GM12892 (cell line): ENCODE measurements at regions not wholly inside any gene's neighbourhood (a gene's known extent, or its start where the extent isn't known, plus 50 kb on each side); places are given as distances from the start of the nearest gene placed in this dataset.

Source experiments
- POLR2A ChIP-seq: IDR thresholded peaks from 2 replicates; pipeline ENCODE4 v1.6.1; 2011; ENCODE audit warnings: low read depth, low read length, control low read depth
- POLR2AphosphoS5 ChIP-seq: IDR thresholded peaks from 2 replicates; pipeline ENCODE4 v1.6.1; 2011; ENCODE audit warnings: low read depth, low read length, control low read depth
- TAF1 ChIP-seq: IDR thresholded peaks from 2 replicates; pipeline ENCODE4 v1.6.1; 2011; ENCODE audit warnings: low read depth, mild to moderate bottlenecking, control low read depth, low read length, borderline replicate concordance

DNA sequence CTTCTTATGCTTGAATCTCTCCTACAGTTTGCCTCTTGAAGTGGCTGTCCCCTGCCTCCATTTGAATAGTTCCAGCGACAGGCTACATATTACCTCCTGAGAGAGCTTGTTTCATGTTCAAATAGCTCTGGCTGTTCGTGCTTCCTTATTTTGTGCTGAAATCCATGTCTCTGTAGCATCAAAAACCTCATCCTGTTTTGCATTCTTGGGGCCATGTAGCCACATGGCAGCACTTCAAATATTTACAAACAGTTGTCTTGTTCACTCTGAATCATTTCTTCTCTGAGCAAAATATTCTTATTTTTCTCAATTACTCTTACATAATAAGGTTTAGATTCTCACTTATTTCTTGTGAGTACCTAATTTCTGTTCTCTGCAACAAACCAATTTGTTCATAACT, 1243.1 kb upstream of the NXPH2 start:
- TF ChIP-seq POLR2A (no peak), POLR2AphosphoS5 (no peak), TAF1 (no peak)
